Esophagus squamous epithelium (tissue), 4 donors: ENCODE measurements at regions not wholly inside any gene's neighbourhood (a gene's known extent, or its start where the extent isn't known, plus 50 kb on each side); places are given as distances from the start of the nearest gene placed in this dataset.

ENCODE experiments used
- POLR2A ChIP-seq, 4 donors: fragments of 450-650 bp; IDR thresholded peaks; one replicate each; pipeline ENCODE4 v1.6.1; 2017; ENCODE audit warnings: antibody characterized with exemption in 4 of 4, mild to moderate bottlenecking in 4 of 4, moderate library complexity in 3 of 4
- TF ChIP-seq, protein P1 (sequence below), 6 experiments: fragments of 450-650 bp in 4 of 6; fragments of 200-600 bp in 2 of 6; sonication (generic) in 2 of 6; IDR thresholded peaks; one replicate each; pipeline ENCODE4 v1.5.1; 2016 to 2019; ENCODE audit warnings: antibody characterized with exemption in 6 of 6, mild to moderate bottlenecking in 4 of 6, moderate library complexity in 4 of 6

DNA sequence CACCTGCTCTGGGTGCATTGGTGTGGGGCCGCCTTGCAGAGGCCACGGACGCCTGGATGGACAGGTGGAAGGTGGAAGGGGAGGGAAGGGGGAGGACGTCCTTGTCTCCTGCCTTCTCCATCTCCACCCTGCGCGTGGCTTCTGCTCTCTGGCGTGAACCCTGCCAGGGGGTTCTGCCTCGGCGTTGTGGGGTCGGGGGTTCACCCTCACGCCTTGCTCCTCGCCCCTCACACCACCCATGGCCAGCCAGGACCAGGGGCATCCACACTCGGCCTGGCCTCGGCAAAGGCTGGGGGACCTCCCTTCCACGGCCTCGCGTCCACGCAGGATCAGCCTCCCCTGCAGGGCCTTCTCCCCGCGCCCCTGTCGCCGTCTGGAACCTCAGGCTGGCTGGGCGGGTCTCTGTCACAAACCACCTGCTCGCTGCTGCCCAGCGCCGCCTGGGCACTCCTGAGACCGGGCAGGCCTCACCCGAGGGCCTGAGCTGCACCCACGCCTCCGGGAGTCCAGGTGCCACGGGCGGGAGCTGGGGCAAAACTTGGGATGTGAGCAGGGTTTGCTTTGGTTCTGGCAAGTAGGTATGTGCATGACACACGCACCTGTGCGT lies 655.9 kb downstream of the GALR1 start:
- TF ChIP-seq, protein P1, sequence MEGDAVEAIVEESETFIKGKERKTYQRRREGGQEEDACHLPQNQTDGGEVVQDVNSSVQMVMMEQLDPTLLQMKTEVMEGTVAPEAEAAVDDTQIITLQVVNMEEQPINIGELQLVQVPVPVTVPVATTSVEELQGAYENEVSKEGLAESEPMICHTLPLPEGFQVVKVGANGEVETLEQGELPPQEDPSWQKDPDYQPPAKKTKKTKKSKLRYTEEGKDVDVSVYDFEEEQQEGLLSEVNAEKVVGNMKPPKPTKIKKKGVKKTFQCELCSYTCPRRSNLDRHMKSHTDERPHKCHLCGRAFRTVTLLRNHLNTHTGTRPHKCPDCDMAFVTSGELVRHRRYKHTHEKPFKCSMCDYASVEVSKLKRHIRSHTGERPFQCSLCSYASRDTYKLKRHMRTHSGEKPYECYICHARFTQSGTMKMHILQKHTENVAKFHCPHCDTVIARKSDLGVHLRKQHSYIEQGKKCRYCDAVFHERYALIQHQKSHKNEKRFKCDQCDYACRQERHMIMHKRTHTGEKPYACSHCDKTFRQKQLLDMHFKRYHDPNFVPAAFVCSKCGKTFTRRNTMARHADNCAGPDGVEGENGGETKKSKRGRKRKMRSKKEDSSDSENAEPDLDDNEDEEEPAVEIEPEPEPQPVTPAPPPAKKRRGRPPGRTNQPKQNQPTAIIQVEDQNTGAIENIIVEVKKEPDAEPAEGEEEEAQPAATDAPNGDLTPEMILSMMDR (IDR thresholded peaks at IDR 0.05) = no peak
- no peak for TF ChIP-seq POLR2A (IDR thresholded peaks at IDR 0.05)
